Fibroblast of pulmonary artery (primary cell): ENCODE measurements at regions not wholly inside any gene's neighbourhood (a gene's known extent, or its start where the extent isn't known, plus 50 kb on each side); places are given as distances from the start of the nearest gene placed in this dataset.
"Not testable (repeated sequence)": the region's sequence is repeated elsewhere in the genome, so short reads cannot be mapped to it uniquely, and the experiment has no call there.

ENCODE experiments used
- DNase-seq: peaks from one replicate; pipeline ENCODE4 v3.0.0-alpha.2; 2010; ENCODE audit warnings: low read depth
- H3K4me3 ChIP-seq: replicated peaks from 2 replicates; pipeline ENCODE4 v1.5.1; 2011; ENCODE audit warnings: low read depth, mild to moderate bottlenecking, control low read depth, low read length, moderate library complexity
- TF ChIP-seq, protein P1 (sequence below): IDR thresholded peaks from 2 replicates; pipeline ENCODE4 v1.5.1; 2011; ENCODE audit warnings: mild to moderate bottlenecking, control low read depth, low read length, inconsistent platforms; ENCODE audit errors: missing control alignments

DNA sequence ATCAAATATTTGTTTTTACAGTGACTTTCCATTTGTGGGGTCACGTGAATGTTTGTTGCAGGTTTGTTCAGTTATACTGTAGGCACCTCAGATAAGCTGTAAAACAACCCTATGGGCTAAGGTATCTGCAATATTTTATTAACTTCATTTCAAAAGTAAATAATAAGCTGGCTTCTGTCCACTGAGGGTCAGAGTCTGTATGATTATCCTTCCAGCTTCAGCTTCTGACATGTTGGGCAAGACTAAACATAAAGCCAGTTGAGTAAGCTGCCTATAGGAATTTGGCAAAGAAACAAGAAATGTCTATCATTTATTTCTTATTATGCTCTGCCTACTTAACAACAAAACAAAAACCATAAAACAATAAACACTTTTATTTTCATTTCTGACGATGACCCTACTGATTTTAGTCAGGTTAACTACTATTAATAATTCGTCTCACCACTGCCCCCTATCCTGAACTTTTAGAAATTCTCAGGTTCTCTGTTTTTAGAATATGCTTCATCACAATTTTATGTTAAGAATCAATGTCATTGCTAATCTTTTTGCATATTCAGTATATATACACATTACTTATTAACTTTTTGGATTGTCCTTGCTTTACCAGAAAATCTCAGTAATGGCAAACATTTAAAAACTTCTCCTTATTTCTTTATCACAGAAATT lies 413.6 kb upstream of the ADAMTSL1 start:
- peak; percentile 2 for DNase-seq
- no peak overlapping the region for H3K4me3 ChIP-seq
- TF ChIP-seq, protein P1, sequence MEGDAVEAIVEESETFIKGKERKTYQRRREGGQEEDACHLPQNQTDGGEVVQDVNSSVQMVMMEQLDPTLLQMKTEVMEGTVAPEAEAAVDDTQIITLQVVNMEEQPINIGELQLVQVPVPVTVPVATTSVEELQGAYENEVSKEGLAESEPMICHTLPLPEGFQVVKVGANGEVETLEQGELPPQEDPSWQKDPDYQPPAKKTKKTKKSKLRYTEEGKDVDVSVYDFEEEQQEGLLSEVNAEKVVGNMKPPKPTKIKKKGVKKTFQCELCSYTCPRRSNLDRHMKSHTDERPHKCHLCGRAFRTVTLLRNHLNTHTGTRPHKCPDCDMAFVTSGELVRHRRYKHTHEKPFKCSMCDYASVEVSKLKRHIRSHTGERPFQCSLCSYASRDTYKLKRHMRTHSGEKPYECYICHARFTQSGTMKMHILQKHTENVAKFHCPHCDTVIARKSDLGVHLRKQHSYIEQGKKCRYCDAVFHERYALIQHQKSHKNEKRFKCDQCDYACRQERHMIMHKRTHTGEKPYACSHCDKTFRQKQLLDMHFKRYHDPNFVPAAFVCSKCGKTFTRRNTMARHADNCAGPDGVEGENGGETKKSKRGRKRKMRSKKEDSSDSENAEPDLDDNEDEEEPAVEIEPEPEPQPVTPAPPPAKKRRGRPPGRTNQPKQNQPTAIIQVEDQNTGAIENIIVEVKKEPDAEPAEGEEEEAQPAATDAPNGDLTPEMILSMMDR: peak; percentile 27

DNA sequence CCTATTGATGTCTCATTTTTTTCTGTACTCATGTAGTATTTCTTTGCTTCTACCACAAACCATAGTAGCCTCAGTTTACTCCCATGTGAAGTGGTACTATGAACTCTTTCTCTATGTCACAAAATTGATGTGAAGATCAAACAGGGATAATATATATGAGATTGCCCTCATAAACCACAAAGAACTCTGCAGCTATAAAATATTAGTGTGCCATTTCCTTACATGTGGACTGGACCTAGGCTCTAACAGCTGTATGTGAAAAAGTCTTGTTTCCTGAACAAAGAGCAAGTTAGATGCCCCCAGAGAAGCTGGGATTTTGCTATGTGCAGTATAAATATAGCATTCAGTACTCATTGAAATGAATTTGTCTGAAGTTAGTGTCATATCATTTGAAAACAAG lies 412.6 kb upstream of the ADAMTSL1 start:
- no peak overlapping the region for H3K4me3 ChIP-seq
- DNase-seq: no peak
- TF ChIP-seq, protein P1: no peak

DNA sequence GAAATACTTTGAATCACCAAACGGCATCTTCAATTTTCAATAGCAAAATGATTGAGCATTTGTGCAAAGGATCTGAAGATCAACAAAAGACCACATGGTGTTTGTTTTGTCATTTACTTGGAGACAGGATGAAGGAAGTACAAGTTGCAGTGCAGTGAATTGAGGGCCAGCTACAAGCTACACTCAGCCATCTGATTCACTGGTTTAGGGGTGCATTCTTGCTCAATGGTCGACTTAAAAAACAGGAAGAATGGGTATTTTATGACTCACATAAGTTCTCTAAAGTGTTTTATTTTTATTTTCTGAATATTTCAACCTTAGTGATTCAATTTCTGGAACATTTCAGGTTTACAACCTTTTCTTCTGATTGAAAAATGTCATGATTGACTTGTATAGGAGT lies 412.1 kb upstream of the ADAMTSL1 start:
- H3K4me3 ChIP-seq: no peak overlapping the region
- TF ChIP-seq, protein P1: no peak
- DNase-seq: peak; percentile 1

DNA sequence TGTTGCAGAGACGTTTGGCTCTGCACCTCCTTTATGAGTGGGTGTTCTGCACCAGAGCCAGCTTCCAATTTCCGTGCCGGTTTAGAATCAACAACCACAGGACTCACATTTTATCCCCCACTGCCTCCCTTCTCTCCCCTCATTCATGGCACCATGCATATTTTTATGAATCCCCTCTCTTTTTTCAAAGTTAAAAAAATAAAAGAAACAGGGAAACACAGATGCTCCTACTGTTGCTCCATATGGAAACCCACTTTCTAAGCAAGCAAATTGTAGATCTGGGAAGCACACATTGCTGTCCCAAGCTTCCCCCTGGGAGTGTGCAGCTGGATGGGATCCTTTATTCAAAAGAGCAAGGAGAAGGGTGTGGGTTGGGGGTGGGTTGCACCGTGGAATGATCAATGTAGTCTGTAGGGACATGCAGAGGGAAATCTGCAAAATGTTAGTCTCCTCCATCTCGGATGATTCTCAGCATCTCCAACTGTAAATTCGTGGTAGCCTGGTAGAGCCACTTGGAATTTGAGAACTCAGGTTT lies 410.0 kb upstream of the ADAMTSL1 start:
- no peak overlapping the region for H3K4me3 ChIP-seq
- no peak for DNase-seq
- TF ChIP-seq, protein P1: no peak

DNA sequence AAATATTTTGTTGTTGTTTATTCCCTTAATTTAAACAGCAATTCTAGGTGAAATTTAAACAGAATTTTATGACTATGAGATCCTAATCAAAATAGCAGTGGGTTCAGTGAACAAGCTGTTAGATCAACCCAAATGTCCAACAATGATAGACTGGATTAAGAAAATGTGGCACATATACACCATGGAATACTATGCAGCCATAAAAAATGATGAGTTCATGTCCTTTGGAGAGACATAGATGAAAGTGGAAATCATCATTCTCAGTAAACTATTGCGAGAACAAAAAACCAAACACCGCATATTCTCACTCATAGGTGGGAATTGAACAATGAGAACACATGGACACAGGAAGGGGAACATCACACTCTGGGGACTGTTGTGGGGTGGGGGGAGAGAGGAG lies 407.3 kb upstream of the ADAMTSL1 start:
- not testable (repeated sequence) for DNase-seq, H3K4me3 ChIP-seq

DNA sequence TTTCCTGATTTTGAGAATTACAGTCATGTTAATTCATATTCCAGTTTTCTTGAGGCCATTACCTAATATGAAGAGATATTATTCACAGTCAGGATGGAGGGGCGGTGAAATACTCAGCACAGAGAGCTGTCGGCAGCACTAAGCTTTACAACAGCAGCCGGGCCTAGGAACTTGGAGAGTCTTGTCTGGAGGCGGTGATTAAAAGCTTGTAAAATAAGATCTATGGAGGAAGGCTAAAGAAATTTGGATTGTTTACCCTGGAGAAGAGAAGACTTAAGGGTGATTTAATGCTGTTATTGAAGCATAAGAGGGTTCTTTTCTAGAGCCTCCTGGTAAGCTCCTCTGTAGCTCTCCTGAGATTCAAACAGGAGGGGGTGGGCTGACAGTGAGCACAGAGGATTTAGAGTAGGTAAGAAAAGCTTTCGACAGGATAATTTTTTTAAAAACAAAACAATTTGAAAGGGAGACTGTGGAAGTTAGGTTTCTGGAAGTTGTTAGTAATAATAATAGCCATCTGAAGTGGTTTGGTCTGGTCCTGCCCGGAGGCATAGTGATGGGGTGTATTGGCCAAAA lies 406.3 kb upstream of the ADAMTSL1 start:
- TF ChIP-seq, protein P1: no peak

DNA sequence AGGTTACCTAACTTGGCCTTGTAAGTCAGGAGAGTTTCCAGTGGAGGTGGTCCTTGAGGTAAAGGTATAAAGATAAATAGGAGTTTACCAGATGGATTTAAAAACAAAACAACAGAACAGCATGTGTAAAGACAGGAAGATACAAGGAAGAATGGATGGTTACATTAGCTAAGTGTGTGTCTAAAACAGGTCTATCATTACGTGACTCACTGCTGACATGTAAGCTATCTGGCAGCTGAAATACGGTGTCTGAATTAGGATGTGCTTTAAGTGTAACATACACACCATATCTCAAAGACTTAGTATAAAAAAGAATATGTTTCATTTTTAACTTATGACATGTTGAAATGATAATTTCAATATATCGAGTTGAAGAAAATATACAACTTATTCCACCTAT lies 405.1 kb upstream of the ADAMTSL1 start:
- no peak for DNase-seq
- TF ChIP-seq, protein P1: no peak
- no peak overlapping the region for H3K4me3 ChIP-seq

More for the DNA sequence above, 406.3 kb upstream of the ADAMTSL1 start:
- no peak overlapping the region for H3K4me3 ChIP-seq
- no peak for DNase-seq
